ENCODE measurements at regions not wholly inside any gene's neighbourhood (a gene's known extent, or its start where the extent isn't known, plus 50 kb on each side); places are given as distances from the start of the nearest gene placed in this dataset.
A peak's percentile ranks its signal among the peaks of the same experiment; 100 is the strongest.
"Not testable (repeated sequence)": the region's sequence is repeated elsewhere in the genome, so short reads cannot be mapped to it uniquely, and the experiment has no call there.

GRCh38 chrX:128884430-128884829 is 638.9 kb downstream of the SMARCA1 start:
- Histone ChIP-seq H3K27ac (no peak overlapping the region), H3K4me1 (replicated peaks in 1 of 2) (no peaks in the 10 kb centered on the region), H3K4me3 (no peak overlapping the region)
- WGBS, 10 experiments = 56 to 100% (median 80%) methylated on average over 1 of the region's 2 CpGs; no CpG with 5 or more reads in 7 of the 10 experiments
- in situ Hi-C loops (cut with MboI; ENCODE audit: low pct_unique_long_range_greater_than_20kb in 2 of 9, low sequenced_read_pairs in 9 of 9, unreplicated experiment in 9 of 9) = no loop called here
- no peak for ATAC-seq (replicated peaks in 6 of 8)

DNA sequence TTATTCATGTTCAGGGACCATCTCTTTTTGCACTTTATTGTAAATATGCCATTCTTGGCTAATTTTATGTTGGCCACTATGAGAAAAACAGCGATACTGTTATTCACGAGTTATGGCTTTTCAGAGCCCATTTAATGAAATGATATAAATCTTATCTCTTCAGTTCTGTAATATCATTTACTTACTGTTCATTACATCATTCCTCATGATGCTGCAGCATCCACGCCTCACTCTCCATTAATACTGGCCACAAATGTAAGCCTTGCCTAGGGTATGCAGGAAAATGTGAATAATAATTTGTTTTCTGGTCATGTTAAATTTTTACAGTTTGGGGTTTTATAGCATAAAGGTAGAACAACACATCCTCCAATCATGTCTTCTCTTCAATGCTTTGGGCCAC is 639.6 kb downstream of the SMARCA1 start:
- H3K4me1 ChIP-seq (replicated peaks in 1 of 2) = no peaks in the 10 kb centered on the region
- H3K27ac ChIP-seq = no peak overlapping the region
- WGBS, 10 experiments = 25 to 54% (median 52%) methylated on average over 2 to 3 of the region's 3 CpGs; no CpG with 5 or more reads in 7 of the 10 experiments
- ATAC-seq (replicated peaks in 6 of 8) = peak in 3 of 8 experiments; percentile 70 to 76 (median 70)
- no peak overlapping the region for H3K4me3 ChIP-seq
- in situ Hi-C loops (cut with MboI; ENCODE audit: low pct_unique_long_range_greater_than_20kb in 2 of 9, low sequenced_read_pairs in 9 of 9, unreplicated experiment in 9 of 9) = no loop called here

- in situ Hi-C loops (cut with MboI; ENCODE audit: low pct_unique_long_range_greater_than_20kb in 2 of 9, low sequenced_read_pairs in 9 of 9, unreplicated experiment in 9 of 9) = no loop called here
- Histone ChIP-seq H3K27ac (no peak overlapping the region), H3K4me1 (replicated peaks in 1 of 2) (no peaks in the 10 kb centered on the region), H3K4me3 (no peak overlapping the region)
- ATAC-seq (replicated peaks in 6 of 8) = peak in 1 of 8 experiments; percentile 75
These were observed 652.9 kb downstream of the SMARCA1 start for GRCh38 chrX:128870361-128870760.

- Histone ChIP-seq H3K4me1 (replicated peaks in 1 of 2) (no peaks in the 10 kb centered on the region), H3K4me3 (no peak overlapping the region), H3K27ac (no peak overlapping the region)
- ATAC-seq (replicated peaks in 6 of 8) = peak in 1 of 8 experiments; percentile 35
- in situ Hi-C loops (cut with MboI; ENCODE audit: low pct_unique_long_range_greater_than_20kb in 2 of 9, low sequenced_read_pairs in 9 of 9, unreplicated experiment in 9 of 9) = no loop called here
- 0 to 63% (median 33%) methylated on average over 1 to 2 of the region's 2 CpGs; no CpG with 5 or more reads in 7 of the 10 experiments for WGBS, 10 experiments
These were observed 660.7 kb downstream of the SMARCA1 start for GRCh38 chrX:128862557-128862956.

- H3K4me3 ChIP-seq = no peak overlapping the region
- ATAC-seq (replicated peaks in 6 of 8) = peak in 5 of 8 experiments; percentile 29 to 85 (median 52)
- H3K4me1 ChIP-seq (replicated peaks in 1 of 2) = no peaks in the 10 kb centered on the region
- in situ Hi-C loops (cut with MboI; ENCODE audit: low pct_unique_long_range_greater_than_20kb in 2 of 9, low sequenced_read_pairs in 9 of 9, unreplicated experiment in 9 of 9) = no loop called here
- 13 to 80% (median 39%) methylated on average over 1 to 3 of the region's 3 CpGs; no CpG with 5 or more reads in 4 of the 10 experiments for WGBS, 10 experiments
- no peak overlapping the region for H3K27ac ChIP-seq
These were observed 674.9 kb downstream of the SMARCA1 start for GRCh38 chrX:128848374-128848773.

GRCh38 chrX:128846385-128846784 is 676.9 kb downstream of the SMARCA1 start:
- no peak for ATAC-seq (replicated peaks in 6 of 8)
- in situ Hi-C loops (cut with MboI; ENCODE audit: low pct_unique_long_range_greater_than_20kb in 2 of 9, low sequenced_read_pairs in 9 of 9, unreplicated experiment in 9 of 9) = no loop called here
- Histone ChIP-seq H3K4me3 (no peak overlapping the region), H3K27ac (no peak overlapping the region), H3K4me1 (replicated peaks in 1 of 2) (no peaks in the 10 kb centered on the region)
- 0 to 100% (median 63%) methylated on average over 1 to 3 of the region's 3 CpGs; no CpG with 5 or more reads in 4 of the 10 experiments for WGBS, 10 experiments

DNA sequence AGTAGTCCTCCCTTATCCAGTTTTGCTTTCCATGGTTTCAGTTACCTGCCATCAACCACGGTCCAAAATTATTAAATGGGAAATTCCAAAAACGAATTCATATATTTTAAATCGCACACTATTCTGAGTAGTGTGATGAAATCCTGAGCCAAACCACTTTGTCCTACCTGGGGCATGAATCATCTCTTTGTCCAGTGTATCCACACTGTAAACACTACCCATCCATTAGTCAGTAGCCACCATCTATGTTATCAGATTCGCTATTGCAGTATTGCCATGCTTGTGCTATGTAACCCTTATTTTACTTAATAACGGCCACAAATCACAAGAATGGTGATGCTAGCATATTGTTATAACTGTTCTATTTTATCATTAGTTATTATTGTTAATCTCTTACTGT is 704.6 kb downstream of the SMARCA1 start:
- H3K4me1 ChIP-seq (replicated peaks in 1 of 2) = no peaks in the 10 kb centered on the region
- ATAC-seq (replicated peaks in 6 of 8) = no peak
- WGBS, 10 experiments = 6 to 62% (median 20%) methylated on average over 1 to 5 of the region's 5 CpGs; no CpG with 5 or more reads in 7 of the 10 experiments
- no peak overlapping the region for H3K4me3 ChIP-seq
- no peak overlapping the region for H3K27ac ChIP-seq
- in situ Hi-C loops (cut with MboI; ENCODE audit: low pct_unique_long_range_greater_than_20kb in 2 of 9, low sequenced_read_pairs in 9 of 9, unreplicated experiment in 9 of 9) = no loop called here

- Histone ChIP-seq H3K27ac (no peak overlapping the region), H3K4me3 (no peak overlapping the region), H3K4me1 (replicated peaks in 1 of 2) (no peaks in the 10 kb centered on the region)
- WGBS, 10 experiments = 0 to 3% methylated on average over 1 to 3 of the region's 3 CpGs; no CpG with 5 or more reads in 8 of the 10 experiments
- no peak for ATAC-seq (replicated peaks in 6 of 8)
- in situ Hi-C loops (cut with MboI; ENCODE audit: low pct_unique_long_range_greater_than_20kb in 2 of 9, low sequenced_read_pairs in 9 of 9, unreplicated experiment in 9 of 9) = no loop called here
These were observed 706.4 kb downstream of the SMARCA1 start for GRCh38 chrX:128816919-128817318.

GRCh38 chrX:128807367-128807766 is 715.9 kb downstream of the SMARCA1 start:
- 64% methylated on average over 3 of the region's 3 CpGs; no CpG with 5 or more reads in 9 of the 10 experiments for WGBS, 10 experiments
- Histone ChIP-seq H3K27ac (no peak overlapping the region), H3K4me3 (no peak overlapping the region), H3K4me1 (replicated peaks in 1 of 2) (no peaks in the 10 kb centered on the region)
- in situ Hi-C loops (cut with MboI; ENCODE audit: low pct_unique_long_range_greater_than_20kb in 2 of 9, low sequenced_read_pairs in 9 of 9, unreplicated experiment in 9 of 9) = no loop called here
- no peak for ATAC-seq (replicated peaks in 6 of 8)

DNA sequence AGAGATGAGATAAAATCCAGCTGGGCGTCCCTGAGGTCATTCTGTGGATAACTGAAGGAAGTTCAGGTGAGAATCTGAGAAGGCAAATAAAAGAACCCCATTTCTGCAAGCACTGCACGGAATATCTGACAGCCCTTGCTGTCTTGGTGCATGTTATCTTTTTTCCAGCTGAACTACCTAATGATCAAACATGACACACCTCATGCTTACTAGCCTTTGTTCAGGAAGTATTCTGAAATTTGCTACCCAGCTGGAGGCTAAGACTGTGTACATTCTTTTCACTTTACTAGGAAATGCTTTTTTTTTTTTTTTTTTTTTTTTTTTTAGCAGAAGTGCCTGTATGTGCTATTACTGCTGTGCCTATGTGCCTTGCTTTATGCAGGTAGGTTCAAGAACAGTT is 718.1 kb downstream of the SMARCA1 start:
- 18 to 83% (median 53%) methylated on average over 1 to 2 of the region's 2 CpGs; no CpG with 5 or more reads in 7 of the 10 experiments for WGBS, 10 experiments
- ATAC-seq (replicated peaks in 6 of 8) = no peak
- no peaks in the 10 kb centered on the region for H3K4me1 ChIP-seq (replicated peaks in 1 of 2)
- no peak overlapping the region for H3K27ac ChIP-seq
- no peak overlapping the region for H3K4me3 ChIP-seq
- in situ Hi-C loops (cut with MboI; ENCODE audit: low pct_unique_long_range_greater_than_20kb in 2 of 9, low sequenced_read_pairs in 9 of 9, unreplicated experiment in 9 of 9) = no loop called here

GRCh38 chrX:128804828-128805227 is 718.5 kb downstream of the SMARCA1 start:
- no peaks in the 10 kb centered on the region for H3K4me1 ChIP-seq (replicated peaks in 1 of 2)
- in situ Hi-C loops (cut with MboI; ENCODE audit: low pct_unique_long_range_greater_than_20kb in 2 of 9, low sequenced_read_pairs in 9 of 9, unreplicated experiment in 9 of 9) = no loop called here
- no peak for ATAC-seq (replicated peaks in 6 of 8)
- H3K4me3 ChIP-seq = no peak overlapping the region
- 69 to 80% methylated on average over 1 to 2 of the region's 2 CpGs; no CpG with 5 or more reads in 8 of the 10 experiments for WGBS, 10 experiments
- no peak overlapping the region for H3K27ac ChIP-seq

GRCh38 chrX:128800138-128800537 is 723.2 kb downstream of the SMARCA1 start:
- WGBS, 10 experiments = 0 to 60% (median 17%) methylated on average over 1 to 2 of the region's 2 CpGs; no CpG with 5 or more reads in 6 of the 10 experiments
- ATAC-seq (replicated peaks in 6 of 8) = no peak
- Histone ChIP-seq H3K27ac (no peak overlapping the region), H3K4me3 (no peak overlapping the region), H3K4me1 (replicated peaks in 1 of 2) (no peaks in the 10 kb centered on the region)
- in situ Hi-C loops (cut with MboI; ENCODE audit: low pct_unique_long_range_greater_than_20kb in 2 of 9, low sequenced_read_pairs in 9 of 9, unreplicated experiment in 9 of 9) = no loop called here

DNA sequence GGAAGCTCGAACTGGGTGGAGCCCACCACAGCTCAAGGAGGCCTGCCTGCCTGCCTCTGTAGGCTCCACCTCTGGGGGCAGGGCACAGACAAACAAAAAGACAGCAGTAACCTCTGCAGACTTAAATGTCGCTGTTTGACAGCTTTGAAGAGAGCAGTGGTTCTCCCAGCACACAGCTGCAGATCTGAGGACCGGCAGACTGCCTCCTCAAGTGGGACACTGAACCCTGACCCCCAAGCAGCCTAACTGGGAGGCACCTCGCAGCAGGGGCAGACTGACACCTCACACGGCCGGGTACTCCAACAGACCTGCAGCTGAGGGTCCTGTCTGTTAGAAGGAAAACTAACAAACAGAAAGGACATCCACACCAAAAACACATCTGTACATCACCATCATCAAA is 730.9 kb upstream of the ACTRT1 start:
- WGBS, 10 experiments = no CpG with 5 or more reads among the region's 6 CpGs
- in situ Hi-C loops (cut with MboI; ENCODE audit: low pct_unique_long_range_greater_than_20kb in 2 of 9, low sequenced_read_pairs in 9 of 9, unreplicated experiment in 9 of 9); H3K4me1 ChIP-seq (replicated peaks in 1 of 2); H3K4me3 ChIP-seq; ATAC-seq (replicated peaks in 6 of 8); H3K27ac ChIP-seq: not testable (repeated sequence)

DNA sequence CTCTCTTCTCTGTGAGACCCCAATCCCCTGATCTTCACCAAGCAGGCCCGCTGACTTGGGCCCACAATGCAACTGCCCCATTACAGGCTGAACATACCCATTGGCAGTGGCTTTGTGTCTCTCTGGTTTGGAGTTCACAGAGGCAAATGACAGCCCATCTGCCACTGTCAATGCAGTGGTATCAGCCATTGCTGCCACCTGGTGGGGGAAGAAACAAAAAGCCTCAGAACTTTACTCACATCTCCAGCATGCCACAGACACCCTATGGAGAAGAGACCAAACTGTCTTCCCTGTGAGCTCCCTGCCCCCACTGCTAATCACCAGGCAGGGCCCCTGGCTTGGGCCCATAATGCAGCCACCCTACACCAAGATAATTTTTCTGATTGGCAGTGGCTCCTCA is 729.3 kb upstream of the ACTRT1 start:
- no peaks in the 10 kb centered on the region for H3K4me1 ChIP-seq (replicated peaks in 1 of 2)
- peak in 5 of 8 experiments; percentile 36 to 81 (median 55) for ATAC-seq (replicated peaks in 6 of 8)
- no peak overlapping the region for H3K27ac ChIP-seq
- in situ Hi-C loops (cut with MboI; ENCODE audit: low pct_unique_long_range_greater_than_20kb in 2 of 9, low sequenced_read_pairs in 9 of 9, unreplicated experiment in 9 of 9) = no loop called here
- H3K4me3 ChIP-seq = no peak overlapping the region
- 20% methylated on average over 1 of the region's 1 CpG; no CpG with 5 or more reads in 9 of the 10 experiments for WGBS, 10 experiments

Measured in motor neuron (in vitro differentiated cells).